ENCODE measurements at regions not wholly inside any gene's neighbourhood (a gene's known extent, or its start where the extent isn't known, plus 50 kb on each side); places are given as distances from the start of the nearest gene placed in this dataset.

DNA sequence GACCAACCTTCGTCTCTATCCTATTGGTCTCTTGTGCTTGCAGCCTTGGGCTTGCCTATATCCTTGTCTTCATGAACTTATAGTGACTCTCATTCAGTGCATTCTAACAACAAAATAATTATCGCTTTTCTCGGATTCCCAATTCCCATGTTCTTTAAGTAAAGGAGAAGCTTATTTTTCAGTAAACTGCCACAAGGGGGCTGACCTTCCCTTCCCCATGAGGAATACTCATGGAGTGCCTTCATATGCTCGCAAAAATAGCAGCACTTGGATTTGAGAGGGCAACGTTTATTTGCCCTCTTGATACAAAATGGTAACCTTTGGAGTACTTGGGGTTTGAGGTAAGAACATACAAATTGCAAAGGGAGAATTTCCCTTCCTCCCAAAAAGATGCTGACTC, 183.2 kb upstream of the TENT5D start:
- H3K4me3 ChIP-seq (ENCODE audit: low read depth, low read length), result no peak overlapping the region
- TF ChIP-seq, protein P1, sequence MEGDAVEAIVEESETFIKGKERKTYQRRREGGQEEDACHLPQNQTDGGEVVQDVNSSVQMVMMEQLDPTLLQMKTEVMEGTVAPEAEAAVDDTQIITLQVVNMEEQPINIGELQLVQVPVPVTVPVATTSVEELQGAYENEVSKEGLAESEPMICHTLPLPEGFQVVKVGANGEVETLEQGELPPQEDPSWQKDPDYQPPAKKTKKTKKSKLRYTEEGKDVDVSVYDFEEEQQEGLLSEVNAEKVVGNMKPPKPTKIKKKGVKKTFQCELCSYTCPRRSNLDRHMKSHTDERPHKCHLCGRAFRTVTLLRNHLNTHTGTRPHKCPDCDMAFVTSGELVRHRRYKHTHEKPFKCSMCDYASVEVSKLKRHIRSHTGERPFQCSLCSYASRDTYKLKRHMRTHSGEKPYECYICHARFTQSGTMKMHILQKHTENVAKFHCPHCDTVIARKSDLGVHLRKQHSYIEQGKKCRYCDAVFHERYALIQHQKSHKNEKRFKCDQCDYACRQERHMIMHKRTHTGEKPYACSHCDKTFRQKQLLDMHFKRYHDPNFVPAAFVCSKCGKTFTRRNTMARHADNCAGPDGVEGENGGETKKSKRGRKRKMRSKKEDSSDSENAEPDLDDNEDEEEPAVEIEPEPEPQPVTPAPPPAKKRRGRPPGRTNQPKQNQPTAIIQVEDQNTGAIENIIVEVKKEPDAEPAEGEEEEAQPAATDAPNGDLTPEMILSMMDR (IDR thresholded peaks at IDR 0.05; ENCODE audit: borderline replicate concordance, insufficient read depth, low read depth, low read length), result no peak

DNA sequence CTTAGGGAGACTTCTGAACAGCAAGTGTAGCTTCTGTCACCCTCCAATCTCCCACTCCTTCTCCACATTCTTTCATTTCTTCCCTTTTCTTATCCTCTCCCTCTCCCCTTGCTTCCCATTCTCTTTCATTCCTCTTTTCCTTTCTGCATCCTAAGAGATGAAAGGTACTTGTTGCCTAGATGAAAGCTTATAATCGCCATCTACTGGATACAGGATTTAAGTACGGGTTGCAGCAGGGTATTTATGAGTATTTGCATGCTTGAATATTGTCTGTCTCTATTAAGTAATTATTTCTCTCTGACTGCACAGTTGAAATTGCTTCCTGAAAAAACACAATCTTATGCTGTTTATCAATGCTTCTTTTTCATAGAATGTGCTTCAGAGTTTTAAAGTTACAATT, 174.0 kb upstream of the TENT5D start:
- no peak overlapping the region for H3K4me3 ChIP-seq (ENCODE audit: low read depth, low read length)
- TF ChIP-seq, protein P1 (IDR thresholded peaks at IDR 0.05; ENCODE audit: borderline replicate concordance, insufficient read depth, low read depth, low read length), result no peak

DNA sequence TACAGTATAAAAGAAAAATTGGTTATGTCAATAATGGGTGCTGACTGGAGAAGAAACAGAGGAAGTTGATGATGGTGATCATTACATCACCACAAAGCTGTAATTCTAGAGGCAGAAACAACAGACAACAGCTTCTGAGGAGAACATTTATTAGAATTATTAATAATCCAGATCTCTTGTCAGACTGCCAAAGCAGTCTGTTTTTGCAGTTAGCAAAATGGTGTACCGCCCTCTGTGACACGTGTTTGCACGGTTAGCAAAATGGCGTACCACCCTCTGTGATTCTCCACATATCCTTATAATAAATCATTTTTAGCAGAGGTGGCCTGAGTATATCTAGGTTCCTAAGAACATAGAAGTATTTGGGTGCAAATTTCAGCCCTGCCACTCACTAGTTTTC, 154.0 kb upstream of the TENT5D start:
- TF ChIP-seq, protein P1 (IDR thresholded peaks at IDR 0.05; ENCODE audit: borderline replicate concordance, insufficient read depth, low read depth, low read length), result no peak
- H3K4me3 ChIP-seq (ENCODE audit: low read depth, low read length), result no peak overlapping the region

DNA sequence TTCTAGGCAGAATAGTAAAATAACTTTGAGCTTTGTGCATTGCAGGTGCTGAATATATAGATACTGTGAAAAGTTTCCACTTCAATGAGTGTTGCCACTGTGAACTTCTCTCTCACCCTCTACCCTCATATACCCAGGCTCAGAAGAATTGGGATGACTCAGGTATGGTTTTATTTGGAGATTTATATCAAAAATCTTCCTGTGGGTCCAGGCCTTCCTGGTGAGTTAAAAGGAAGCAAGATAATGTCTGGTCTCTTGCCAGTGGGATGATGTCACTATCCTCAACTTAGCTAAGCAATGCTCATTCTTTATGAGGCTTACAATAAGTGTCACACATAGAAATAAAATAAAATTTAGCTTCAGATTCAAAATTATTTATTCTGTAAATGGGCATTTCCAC, 153.3 kb upstream of the TENT5D start:
- TF ChIP-seq, protein P1 (IDR thresholded peaks at IDR 0.05; ENCODE audit: borderline replicate concordance, insufficient read depth, low read depth, low read length), result no peak
- no peak overlapping the region for H3K4me3 ChIP-seq (ENCODE audit: low read depth, low read length)

DNA sequence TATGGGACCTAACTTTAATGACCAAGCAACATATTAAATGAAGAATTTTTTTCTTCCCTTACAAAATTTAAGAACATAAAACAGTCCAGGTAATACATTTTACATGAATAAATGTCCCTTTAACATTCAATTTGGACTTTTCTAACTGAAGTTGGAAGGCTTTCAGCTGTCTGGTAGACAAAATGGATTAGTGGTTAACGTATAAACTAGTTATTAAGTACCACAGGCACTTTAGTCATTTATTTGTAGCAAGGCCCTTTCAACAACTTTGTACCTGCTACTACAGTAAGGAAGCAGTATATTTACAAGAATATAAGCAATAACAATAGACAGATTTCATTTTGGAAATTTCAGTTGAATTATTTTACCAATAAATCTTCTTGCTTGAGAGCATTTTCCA, 152.5 kb upstream of the TENT5D start:
- TF ChIP-seq, protein P1 (IDR thresholded peaks at IDR 0.05; ENCODE audit: borderline replicate concordance, insufficient read depth, low read depth, low read length), result no peak

DNA sequence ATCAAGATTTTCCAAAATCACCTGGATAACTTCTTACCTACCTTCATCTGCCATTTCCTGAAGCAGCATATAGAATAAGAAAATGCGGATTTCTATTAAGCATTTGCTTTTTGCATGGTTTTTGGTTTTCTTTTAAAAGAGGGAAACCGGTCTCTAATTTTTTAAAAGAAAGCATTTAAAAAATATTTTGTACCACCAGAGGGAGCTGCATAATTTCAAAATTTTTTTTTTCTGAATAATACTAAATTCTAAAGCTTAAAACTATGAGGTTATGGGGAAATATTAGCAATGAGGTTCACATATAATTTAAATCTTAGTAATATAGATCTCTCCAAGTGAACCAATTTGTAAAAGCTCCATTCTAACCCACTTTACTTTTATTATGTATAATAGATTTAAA, 137.7 kb upstream of the TENT5D start:
- H3K4me3 ChIP-seq (ENCODE audit: low read depth, low read length), result no peak overlapping the region
- TF ChIP-seq, protein P1 (IDR thresholded peaks at IDR 0.05; ENCODE audit: borderline replicate concordance, insufficient read depth, low read depth, low read length), result no peak

More for the DNA sequence above, 152.5 kb upstream of the TENT5D start:
- no peak overlapping the region for H3K4me3 ChIP-seq (ENCODE audit: low read depth, low read length)

DNA sequence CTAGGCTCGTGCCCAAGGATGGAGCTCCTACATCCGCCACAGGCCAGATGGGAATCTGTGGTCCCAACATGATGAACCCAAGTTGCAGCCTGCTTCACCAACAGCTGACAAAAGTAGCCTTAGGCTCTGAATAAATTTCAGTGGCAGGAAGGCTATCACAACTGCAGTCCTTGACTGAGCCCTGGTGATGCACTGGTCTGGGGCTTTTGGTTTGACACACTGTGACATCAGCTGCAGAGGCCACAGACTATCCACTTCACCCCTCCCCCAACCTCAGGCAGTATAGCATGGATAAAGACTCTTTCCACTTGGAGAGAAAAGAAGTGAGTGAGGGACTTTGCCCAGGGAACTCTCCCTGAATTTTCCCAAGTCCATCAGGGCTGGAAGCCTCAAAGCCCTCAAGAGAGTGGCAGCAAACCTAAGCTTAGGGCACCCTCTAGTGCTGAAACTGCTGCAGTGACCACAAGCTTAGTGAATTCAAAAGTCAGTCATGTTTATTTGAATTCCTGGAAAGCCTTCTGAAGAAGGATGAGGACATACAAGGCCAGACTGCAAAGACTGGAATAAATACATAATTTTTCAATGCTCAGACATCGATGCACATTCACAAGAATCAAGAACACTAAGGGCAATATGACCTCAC, 135.0 kb upstream of the TENT5D start:
- H3K4me3 ChIP-seq (ENCODE audit: low read depth, low read length), result no peak overlapping the region
- TF ChIP-seq, protein P1 (IDR thresholded peaks at IDR 0.05; ENCODE audit: borderline replicate concordance, insufficient read depth, low read depth, low read length), result peak; percentile 54
